ENCODE measurements at regions not wholly inside any gene's neighbourhood (a gene's known extent, or its start where the extent isn't known, plus 50 kb on each side); places are given as distances from the start of the nearest gene placed in this dataset.

DNA sequence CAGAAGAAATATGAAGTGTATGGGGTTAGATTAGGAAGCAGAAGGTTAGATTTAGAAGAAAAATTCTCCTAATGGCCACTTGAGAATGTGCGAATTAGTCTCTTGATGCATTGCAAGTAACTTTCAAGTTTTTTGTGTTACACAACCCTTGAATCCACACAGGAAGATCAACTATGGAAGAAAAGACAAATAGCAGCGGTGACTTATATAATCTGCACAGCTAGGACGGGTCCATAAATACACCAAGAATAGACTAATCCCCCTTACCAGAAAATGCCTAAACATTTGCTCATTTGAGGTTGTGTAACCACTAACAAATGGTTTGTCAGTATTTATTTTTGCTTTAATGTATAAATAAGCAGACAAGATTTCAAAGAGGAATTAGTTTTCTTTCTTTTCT, 182.6 kb downstream of the TGFB2 start:
- DNase-seq: no peak

DNA sequence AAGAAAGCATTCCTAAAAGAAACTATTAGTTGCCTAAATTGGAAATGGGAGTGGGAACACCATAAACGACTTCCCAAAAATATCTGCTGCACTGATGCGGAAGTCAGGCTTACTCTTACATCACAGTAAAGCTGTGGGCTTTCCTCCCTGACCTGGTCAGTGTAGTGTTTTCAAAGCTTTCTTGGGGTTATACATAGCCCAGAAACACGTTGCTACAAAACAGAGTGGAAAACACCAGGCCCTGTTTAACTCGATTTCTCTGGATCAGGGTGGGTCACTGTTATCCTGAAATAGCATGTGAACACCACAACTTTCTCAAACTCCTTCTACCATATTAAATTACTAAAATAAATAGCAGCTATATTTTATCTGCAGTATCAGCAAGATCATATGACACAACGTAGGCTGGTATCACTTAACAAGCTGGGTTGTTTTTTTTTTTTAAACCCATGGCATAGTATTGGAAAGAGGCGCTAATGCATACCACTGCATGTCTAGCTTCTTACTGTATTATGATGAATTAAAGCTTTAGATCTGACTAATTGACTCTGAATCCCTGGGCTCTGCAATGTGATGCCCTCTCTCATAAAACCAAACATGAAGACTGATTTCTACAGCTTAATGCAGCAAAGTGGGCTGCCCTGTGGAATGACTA, 184.6 kb downstream of the TGFB2 start:
- DNase-seq: no peak

DNA sequence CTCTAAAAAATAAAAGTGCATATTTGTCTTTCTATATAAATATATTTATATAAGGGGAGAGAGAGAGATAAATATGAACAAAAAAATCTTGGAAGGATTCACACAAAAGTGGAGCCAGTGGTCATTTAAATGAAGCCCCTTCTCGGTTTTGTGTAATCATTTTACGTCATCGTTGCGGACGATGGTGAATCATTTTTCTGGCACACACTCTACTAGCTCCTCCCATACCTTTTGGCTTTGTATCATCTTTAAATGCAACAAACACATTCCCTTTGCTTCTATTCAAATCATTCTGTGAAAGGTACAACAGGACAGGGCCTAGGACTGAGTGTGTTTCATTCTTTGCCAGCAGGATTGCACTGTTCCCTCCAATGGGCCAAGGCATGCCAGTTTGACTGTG, 186.8 kb downstream of the TGFB2 start:
- no peak for DNase-seq

DNA sequence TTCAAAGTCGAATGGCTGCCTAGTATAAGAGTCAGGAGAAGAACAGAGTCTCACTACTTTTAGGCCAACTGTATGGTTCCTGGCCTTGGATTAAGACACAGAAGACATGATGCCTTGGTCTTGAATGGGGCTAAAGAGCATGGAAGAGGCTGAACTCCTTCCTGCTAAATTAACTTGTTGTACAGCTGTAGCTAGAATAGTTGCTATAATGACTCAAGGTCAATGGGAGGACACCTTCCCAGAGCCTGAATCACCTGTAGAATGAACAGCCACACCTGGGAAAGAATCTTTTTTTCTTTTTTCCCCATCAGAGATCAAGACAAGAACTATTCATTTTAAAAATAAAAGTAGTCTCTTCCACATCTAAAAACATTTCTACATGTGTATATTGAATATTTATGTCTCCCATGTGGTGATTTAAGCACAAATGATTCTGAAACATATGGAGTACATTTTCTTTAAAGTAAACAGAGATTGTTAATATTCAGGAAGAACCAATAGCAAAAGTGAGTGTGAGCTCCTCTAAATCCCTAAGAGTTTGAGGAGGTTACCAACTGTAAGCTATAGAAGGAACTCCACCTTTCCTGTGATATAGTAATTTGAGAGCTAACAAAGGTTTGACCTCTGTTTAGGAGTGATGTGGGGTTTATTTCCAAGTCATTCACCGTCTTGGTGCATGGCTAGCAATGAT, 191.3 kb downstream of the TGFB2 start:
- DNase-seq: no peak

DNA sequence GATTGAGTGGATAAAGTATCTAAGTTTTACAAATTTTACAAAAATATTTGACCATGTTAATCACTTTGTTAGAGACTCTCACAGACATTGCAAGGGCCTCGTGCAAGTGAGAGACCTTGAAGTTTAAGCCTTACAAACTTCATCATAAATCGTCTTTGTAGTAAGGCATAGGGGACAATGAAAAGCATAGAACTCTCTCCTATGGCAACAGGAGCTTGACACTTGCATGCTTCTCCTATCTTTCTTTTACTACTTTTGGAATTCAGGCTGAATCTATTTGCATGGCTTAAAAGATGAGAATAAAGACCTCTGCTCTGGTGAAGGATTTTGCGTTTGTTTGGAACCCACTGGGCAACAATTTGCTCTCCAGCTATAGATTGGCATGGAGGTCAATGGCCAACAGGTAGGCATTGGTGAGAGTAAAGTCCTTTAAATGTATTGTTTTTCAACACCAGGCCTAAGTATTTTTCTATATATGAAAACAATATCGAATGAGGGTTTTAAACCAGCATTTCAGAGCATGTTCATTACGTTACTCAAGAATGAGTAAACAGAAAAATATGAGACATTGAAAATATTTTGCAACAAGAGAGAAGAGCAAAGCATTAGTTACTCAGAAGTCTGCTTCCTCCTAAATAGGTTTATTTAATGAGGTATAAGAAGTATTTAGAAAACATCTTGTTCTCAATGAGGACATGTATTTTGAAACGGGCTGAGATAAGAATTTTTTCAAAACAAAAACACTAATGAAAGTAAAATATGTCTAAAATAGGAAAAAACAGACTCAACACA, 192.2 kb downstream of the TGFB2 start:
- DNase-seq: no peak

DNA sequence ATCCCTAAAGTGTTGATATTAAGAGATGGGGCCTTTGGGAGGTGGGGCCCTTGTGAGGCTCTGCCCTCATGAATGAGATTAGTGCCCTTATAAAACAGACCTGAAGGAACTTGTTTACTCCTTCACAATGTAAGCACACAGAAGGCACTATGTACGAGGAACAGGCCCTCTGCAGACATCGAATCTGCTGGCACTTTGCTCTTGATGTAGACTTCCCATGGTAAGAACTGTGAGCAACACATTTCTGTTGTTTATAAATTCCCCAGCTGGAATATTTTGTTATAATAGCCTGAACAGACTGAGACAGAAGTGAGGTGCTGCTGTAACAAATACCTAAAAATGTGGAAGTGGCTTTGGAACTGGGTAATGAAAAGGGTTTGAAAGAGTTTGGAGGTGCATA, 193.2 kb downstream of the TGFB2 start:
- DNase-seq: no peak

DNA sequence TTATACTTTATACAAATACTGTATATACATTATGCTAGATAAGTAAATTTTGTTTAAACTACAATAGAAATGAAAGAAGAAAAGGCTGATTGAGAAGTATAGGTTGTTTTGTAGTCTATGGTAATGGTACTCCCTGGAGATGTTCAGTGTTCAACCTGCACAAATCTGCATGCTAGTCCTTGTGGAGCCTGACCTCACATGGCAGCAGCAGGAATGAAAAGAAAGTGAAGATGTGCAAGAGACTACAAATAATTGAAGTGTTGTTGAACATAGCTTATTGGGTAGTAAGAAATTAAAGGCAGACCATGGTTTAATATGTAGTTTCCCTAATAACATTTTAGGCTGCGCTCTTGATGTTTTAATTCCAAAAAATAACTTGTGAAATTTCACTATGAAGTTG, 201.2 kb downstream of the TGFB2 start:
- DNase-seq: no peak

DNA sequence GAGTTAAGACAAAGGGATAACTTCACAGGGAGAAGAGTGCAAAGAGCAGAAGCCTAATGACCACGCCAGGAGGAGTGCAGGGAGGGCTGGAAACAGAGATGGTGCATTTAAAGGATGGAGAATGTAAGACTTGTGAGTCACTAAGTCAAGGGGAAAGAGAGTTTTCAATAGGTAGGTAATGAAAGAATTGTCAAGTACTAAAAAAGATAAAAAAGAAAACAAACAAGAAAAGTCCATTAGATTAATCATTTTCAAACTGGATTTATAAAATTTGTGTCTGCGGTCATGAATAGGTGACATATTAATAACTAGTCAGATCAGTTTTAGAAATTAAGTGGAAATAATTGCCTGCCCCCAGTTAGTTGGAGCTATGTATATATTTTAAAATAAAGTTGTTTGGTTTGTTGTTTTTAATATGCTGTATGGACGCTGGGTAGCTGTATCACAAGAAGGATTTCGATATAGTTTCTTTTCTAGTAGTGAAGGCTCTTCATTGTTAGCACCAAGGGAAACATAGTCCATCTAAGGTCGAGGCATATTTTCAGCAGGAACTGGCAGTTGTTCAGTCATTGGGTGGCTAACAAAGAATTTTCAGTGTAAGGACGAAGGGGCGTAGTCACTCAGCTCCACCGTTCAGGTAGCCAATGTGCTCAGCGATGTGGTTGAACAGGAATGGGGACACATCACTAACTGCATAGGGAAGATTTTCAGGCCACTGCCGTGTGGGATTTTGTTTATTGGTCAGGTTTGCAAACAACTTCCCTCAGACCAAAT, 203.0 kb downstream of the TGFB2 start:
- no peak for DNase-seq

DNA sequence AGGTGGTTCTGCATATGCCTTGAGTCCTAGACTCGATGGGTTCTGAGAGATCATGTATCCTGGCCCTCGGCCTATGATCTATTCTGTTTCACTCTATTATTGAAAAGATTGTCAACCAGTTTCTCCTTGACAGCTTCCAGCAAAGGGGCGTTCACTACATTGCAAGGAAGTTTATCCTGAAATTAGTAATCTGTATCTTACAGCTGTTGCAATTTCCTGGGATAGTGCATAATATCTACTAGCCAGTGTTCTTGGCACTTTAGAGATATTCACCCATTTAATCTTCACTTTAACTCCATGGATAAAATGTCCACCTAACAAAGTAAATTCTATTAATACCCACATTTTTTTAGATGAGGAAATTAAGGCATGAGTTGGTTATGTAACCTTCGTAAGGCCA, 203.6 kb downstream of the TGFB2 start:
- DNase-seq: no peak

DNA sequence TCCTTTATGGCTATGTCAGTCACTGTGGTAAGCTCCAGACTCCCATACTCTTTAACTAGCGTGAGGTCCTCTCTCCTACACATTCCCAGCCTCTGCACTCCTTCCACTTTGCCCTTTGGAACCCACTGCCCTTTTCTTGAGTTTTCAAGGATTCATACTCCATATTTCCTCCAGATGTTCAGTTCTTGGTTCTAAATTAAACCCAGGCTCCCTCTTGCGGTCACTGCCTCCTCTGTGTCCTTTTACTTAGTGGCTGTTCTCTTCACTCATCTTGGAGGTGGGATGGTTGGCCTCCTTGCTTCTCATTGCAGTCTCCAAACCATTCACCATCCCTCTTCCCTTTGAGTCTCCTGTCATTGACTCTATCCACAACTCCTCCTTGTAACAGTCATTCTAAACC, 208.1 kb downstream of the TGFB2 start:
- DNase-seq: no peak

DNA sequence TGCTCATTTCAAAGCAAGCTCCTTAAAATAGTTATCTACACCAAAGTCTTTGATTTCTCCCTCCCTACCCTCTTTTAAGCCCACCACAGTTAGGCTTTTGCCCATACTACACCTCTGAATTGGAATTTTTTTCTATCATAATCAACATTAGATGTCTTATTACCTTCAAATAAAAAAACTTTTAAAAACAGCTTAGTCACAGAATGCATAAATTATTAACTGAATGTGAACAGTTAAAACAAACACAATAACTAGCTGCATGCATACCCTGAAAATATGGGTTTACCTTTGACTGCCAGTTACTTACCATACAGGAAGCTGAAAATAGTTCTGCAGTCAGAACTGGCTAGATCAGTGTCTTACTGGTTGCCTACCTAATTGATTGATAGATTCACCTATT, 210.9 kb downstream of the TGFB2 start:
- DNase-seq: no peak

DNA sequence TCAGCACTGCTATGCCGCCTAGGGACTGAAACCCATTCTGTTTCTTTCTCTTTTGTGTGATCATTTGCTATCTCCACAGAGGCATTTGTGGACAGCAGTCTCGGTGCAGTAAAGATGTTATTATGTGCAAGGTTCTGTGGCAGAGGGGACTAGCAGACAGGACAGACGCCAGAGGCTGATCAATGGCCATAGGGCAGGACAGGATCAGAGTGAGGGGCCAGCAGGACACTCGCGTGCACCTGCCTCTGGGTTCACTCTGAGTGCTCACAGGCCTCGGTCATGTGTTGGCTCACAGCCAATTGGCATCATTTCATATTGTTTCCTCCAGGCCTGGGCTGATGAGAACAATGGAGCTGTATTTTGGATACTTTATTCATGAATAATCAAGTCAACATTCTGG, 212.6 kb downstream of the TGFB2 start:
- no peak for DNase-seq

DNA sequence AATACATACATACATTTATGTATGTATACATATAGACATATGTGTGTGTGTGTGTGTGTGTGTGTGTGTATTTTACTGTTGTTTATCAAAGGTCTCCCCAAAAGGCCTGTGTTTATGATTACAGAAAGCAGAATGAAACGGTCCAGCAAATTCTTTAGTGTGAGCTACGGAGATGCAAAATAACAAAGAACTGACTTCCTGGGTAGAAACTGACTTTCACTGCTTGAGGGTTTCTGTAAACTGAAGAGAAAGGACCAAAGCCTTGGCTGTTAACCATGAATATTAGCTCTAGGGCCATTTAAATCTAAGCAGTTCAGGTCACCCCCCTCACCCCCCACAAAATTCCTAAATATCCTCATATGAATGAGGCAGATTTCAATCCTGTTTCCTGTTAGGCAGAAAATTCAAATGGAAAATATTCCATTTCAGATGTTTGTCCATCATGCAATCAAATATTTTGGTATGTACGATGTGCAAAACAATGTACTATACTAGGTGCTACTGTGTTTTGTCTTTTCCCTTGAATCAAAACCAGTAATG, 213.2 kb downstream of the TGFB2 start:
- DNase-seq: no peak

DNA sequence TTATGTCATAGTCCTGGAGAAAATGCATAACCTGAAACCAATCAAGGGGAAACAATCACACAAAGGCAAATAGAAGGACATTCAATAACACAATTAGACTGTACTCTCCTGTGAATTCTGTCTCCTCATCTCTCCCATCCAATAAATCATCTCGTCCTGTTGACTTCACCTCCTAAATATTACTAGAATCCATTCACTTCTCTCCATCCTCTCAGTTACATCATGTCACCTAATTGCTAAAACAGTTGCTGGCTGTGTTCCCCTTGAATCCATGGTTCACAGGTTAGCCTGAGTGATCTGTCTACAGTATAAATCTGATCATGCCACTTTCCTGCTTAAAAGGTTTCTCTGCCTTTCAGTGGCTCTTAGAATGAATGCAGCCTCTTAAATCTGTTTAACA, 220.2 kb downstream of the TGFB2 start:
- no peak for DNase-seq

DNA sequence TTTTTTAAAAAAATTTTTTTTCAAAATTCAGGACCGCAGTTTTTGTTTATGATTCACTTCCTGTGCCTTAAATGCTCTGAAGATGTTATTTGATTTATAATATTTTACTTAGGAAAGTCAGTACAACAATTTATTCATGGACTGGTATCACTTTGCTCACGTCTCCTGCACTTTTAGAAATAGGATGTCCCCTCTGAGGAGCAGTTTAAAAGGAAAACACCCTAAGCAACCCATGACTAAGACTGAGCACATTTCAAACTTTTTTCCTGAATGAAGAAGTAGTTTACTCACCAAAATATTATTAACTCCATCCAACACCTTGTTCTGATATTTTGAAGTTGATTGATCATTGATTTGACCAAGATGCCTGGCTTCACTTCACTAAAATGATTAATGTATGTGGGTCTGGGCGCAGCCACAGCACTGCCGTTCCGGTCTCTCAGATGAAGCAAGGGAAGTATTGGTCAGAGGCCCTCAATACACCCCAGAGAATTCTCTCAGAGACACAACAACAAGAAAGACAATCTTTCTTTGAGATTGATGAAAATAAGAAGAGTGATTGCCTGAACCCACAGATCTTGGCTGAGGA, 223.9 kb downstream of the TGFB2 start:
- no peak for DNase-seq

DNA sequence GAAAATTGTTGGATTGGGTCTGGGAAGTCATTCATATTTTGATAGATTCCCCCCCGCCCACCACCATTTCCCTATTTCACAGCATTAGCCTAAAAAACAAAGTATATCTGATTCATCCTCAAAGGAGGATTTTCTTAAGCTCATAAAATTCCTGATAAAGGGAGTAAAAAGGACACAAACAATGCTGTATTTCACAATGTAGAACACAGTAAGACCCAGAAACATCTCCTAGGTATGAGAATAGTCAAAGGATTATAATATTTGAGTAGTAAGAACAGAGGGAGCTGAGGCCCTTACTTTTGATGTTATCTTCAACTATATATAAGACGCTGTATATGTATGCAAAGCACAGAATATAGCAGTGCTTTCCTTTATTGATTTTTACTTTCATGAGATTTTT, 225.3 kb downstream of the TGFB2 start:
- DNase-seq: no peak

DNA sequence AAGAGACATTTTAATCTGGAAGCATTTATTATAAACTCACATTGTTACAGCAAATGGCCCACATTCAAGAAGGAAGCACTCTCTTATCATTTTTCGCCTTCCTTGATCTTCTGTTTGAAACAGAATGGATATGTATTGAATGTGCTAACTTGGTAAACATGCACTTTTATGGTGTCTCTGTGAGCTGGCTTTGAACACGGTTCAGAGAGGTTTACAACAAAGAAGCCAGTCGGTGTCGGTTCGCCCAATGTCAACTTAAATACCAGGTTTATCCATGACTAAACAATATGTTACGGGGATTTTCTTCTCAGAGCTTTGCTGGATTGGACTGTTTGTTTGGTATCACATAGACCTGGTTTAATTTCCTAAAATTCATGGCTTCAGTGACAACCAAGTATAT, 226.4 kb downstream of the TGFB2 start:
- DNase-seq: no peak

DNA sequence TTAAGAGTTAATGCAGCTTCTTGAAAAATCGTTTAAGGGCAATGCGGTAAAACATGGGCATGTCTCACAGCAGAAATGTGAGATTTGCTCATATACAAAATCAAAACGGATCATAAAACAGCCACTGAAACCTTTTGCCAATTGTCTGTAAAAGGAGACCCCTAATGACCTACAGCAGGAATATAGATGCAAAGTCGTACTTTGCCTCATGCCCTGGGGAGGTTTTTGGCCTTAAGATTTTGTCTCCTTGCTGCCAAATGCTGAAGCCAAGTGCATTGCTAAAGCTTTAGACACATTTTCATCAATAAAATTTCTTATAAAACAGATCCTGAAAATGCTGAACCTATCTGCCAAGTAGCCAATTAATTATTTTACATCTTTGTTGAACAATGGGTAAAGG, 226.9 kb downstream of the TGFB2 start:
- DNase-seq: no peak

DNA sequence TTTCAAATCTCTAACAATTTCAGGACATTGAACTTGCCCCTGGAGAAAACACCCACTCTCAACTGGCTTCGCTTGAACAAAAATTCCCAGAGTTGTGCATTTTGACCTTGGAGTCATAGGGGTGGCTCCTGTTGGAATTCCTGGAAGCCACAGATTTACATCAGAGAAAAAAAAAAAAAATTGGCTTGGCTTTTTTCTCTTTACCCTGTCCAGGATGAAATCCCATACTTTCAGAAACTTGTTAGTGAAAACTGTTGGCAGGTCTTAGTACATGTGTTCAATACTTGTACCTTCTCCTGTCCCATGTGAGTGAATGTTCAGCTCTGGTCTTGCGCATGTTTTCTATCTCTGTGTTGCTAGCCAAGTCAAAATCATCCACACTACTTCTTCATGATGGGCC, 228.8 kb downstream of the TGFB2 start:
- DNase-seq: no peak

DNA sequence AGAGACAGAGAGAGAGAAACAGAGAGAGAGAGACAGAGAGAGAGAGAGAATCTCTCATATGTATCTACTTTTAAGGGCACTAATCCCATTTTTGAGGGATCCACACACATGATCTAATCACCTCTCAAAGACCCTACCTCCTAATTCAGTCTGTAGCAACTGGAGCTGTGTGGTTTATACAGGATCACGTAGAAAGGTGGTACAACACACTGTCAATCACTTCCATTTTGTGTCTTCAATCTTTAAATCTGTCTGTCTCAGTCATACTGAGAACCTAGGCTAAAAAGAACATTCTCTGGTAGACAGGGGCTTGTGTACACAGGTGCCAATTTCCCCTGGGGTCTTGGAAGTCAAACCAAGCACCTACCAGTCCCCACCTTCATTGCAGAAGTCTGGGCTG, 229.9 kb downstream of the TGFB2 start:
- no peak for DNase-seq

DNA sequence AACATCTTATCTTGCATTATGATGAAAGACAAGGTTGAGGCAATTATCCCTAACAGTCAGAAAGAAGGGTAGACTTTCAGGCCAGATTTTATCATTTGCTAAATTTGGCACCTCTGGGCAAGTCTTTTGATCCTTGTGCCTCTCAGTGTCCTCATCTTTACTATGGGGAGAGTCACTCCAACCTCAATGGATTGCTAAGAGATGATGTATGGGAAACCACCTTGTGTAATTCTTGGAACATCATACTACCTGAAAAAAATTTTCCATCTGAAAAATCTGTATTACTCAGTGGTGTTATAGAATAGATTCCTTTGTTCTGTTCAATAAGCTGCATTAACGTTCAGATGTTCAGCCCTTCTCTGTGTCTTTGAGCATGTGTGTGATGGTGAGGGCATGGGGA, 230.7 kb downstream of the TGFB2 start:
- DNase-seq: no peak

DNA sequence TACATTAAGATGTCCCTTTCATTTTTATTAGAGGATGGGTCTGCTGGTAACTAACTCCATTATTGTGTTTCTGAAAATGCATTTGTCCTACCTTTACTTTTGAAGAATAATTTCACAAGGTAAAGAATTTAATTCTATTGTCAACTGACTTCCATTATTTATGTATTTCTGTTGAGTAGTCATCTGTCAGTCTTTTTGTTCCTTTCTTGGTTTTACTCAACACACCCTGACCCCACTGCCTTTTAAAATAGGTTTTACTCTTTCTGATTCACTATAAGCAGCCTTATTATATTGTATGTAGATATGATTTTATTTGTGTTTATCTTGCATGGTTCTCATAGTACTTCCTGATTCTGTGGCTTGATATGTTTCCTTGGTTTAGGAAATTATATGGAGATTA, 237.5 kb downstream of the TGFB2 start:
- DNase-seq: no peak

Data from activated CD8-positive, alpha-beta memory T cell treated with anti-CD3 and anti-CD28 coated beads, Interleukin-2, amount 50 U/mL, for 48 hours (primary cell).